ENCODE measurements at regions not wholly inside any gene's neighbourhood (a gene's known extent, or its start where the extent isn't known, plus 50 kb on each side); places are given as distances from the start of the nearest gene placed in this dataset.
A peak's percentile ranks its signal among the peaks of the same experiment; 100 is the strongest.

- H3K36me3 ChIP-seq = no peaks in the 10 kb centered on the region
These were observed 60.6 kb upstream of the LMO4 start for GRCh38 chr1:87268111-87268510.

DNA sequence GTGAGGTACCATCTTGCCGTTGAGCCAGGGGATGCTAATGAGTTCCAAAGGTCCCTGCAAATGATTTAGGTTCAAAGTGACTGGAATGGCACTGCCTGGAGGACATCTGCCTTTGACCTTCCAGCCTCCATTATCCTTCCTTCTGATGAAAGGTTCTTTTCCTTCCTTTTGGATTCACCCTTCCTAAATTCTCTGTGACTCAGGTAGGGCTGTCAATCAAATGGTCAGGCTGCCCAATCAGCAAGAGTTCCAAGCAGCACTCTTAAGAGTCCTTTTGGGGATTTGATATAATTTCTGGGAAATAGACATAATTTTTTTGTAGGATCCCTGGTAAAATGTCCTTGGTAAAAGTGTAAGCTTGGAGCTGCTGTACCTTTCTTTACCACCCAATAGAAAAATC, 58.8 kb upstream of the LMO4 start:
- Histone ChIP-seq H3K9me3 (ENCODE audit: low read depth) (no peaks in the 10 kb centered on the region), H3K4me1 (ENCODE audit: low read depth) (no peaks in the 10 kb centered on the region), H3K4me3 (no peak overlapping the region), H3K36me3 (no peaks in the 10 kb centered on the region), H3K27ac (no peak overlapping the region), H3K27me3 (no peaks in the 10 kb centered on the region)
- DNase-seq (ENCODE audit: low read depth in 1 of 2, low spot score in 1 of 2) = no peak
- no peak for TF ChIP-seq CTCF (IDR thresholded peaks at IDR 0.05; ENCODE audit: low read depth, low read length)

More at GRCh38 chr1:87268111-87268510, 60.6 kb upstream of the LMO4 start:
- H3K4me1 ChIP-seq (ENCODE audit: low read depth) = no peaks in the 10 kb centered on the region
- no peak overlapping the region for H3K4me3 ChIP-seq
- no peaks in the 10 kb centered on the region for H3K9me3 ChIP-seq (ENCODE audit: low read depth)
- DNase-seq (ENCODE audit: low read depth in 1 of 2, low spot score in 1 of 2) = no peak
- no peak for TF ChIP-seq CTCF (IDR thresholded peaks at IDR 0.05; ENCODE audit: low read depth, low read length)
- H3K27ac ChIP-seq = no peak overlapping the region
- H3K27me3 ChIP-seq = no peaks in the 10 kb centered on the region

- TF ChIP-seq CTCF (IDR thresholded peaks at IDR 0.05; ENCODE audit: low read depth, low read length) = no peak
- H3K27me3 ChIP-seq = no peaks in the 10 kb centered on the region
- H3K36me3 ChIP-seq = no peaks in the 10 kb centered on the region
These were observed 55.4 kb upstream of the LMO4 start for GRCh38 chr1:87273291-87273690.

GRCh38 chr1:87274851-87275250, 53.8 kb upstream of the LMO4 start:
- no peaks in the 10 kb centered on the region for H3K36me3 ChIP-seq
- H3K27me3 ChIP-seq = no peaks in the 10 kb centered on the region
- no peak for DNase-seq (ENCODE audit: low read depth in 1 of 2, low spot score in 1 of 2)
- TF ChIP-seq CTCF (IDR thresholded peaks at IDR 0.05; ENCODE audit: low read depth, low read length) = no peak
- no peaks in the 10 kb centered on the region for H3K9me3 ChIP-seq (ENCODE audit: low read depth)
- H3K27ac ChIP-seq = no peak overlapping the region
- no peak overlapping the region for H3K4me3 ChIP-seq
- no peaks in the 10 kb centered on the region for H3K4me1 ChIP-seq (ENCODE audit: low read depth)

More at GRCh38 chr1:87273291-87273690, 55.4 kb upstream of the LMO4 start:
- no peak overlapping the region for H3K27ac ChIP-seq
- H3K4me3 ChIP-seq = no peak overlapping the region
- H3K4me1 ChIP-seq (ENCODE audit: low read depth) = no peaks in the 10 kb centered on the region
- DNase-seq (ENCODE audit: low read depth in 1 of 2, low spot score in 1 of 2) = no peak
- H3K9me3 ChIP-seq (ENCODE audit: low read depth) = no peaks in the 10 kb centered on the region

DNA sequence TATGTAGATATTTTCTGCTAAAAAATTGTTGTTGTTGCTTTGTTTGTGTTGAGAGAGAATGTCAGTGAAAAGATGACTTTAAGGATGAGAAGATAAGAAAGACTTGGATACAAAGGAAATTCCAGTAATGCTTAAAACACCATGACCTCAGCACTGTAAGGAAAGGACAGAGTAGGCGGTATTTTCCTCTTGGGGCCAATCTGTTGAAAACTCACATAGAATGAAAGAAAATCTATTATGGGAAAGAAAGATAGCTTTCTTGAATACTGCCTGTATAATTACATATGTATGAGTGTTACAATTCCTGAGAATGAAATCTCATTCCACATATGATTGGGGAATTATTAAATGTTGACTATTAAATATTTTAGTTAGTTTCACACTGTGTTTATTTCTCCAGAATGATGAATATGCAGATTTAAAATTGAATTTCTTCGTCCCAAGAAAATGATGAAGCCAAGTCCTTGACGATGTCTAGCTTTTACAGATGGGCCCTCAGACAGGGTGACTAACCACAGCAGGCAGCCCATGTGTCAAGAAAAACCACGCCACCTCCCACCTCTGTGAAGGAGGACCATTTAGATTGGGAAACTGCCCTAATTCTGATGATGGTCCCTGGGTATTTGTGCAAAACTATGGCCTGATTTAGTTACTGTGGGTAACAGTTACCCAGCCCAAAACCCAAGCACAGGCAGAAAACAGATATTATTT, 49.7 kb upstream of the LMO4 start:
- no peaks in the 10 kb centered on the region for H3K27me3 ChIP-seq
- no peaks in the 10 kb centered on the region for H3K9me3 ChIP-seq (ENCODE audit: low read depth)
- no peak for TF ChIP-seq CTCF (IDR thresholded peaks at IDR 0.05; ENCODE audit: low read depth, low read length)
- H3K36me3 ChIP-seq = no peaks in the 10 kb centered on the region
- H3K27ac ChIP-seq = no peak overlapping the region
- DNase-seq (ENCODE audit: low read depth in 1 of 2, low spot score in 1 of 2) = peak in 1 of 2 donors; percentile 38
- H3K4me1 ChIP-seq (ENCODE audit: low read depth) = no peaks in the 10 kb centered on the region
- no peak overlapping the region for H3K4me3 ChIP-seq

Measured in cardiac muscle cell (in vitro differentiated cells and primary cell).